H9 (cell line): ENCODE measurements at regions not wholly inside any gene's neighbourhood (a gene's known extent, or its start where the extent isn't known, plus 50 kb on each side); places are given as distances from the start of the nearest gene placed in this dataset.

Source experiments
- DNase-seq: peaks from one replicate; pipeline ENCODE4 v3.0.0-alpha.2; 2017
- H2AFZ ChIP-seq: one replicate; pipeline ENCODE4 v1.6.1; 2013; ENCODE audit warnings: mild to moderate bottlenecking, low read length, control low read depth, moderate library complexity
- H2AK5ac ChIP-seq: 2 replicates; pipeline ENCODE4 v1.6.1; 2013; ENCODE audit warnings: low read length, control low read depth, mixed read lengths; ENCODE audit not compliant: insufficient read length
- H2BK120ac ChIP-seq: one replicate; pipeline ENCODE4 v1.6.1; 2013; ENCODE audit warnings: low read depth, mild to moderate bottlenecking, low read length, control low read depth, inconsistent platforms; ENCODE audit not compliant: poor library complexity, severe bottlenecking
- H2BK12ac ChIP-seq: 2 replicates; pipeline ENCODE4 v1.6.1; 2013; ENCODE audit warnings: low read length, control low read depth, mixed read lengths, low read depth; ENCODE audit not compliant: insufficient read length
- H2BK15ac ChIP-seq: 2 replicates; pipeline ENCODE4 v1.6.1; 2013; ENCODE audit warnings: low read depth, low read length, control low read depth
- H2BK20ac ChIP-seq: one replicate; pipeline ENCODE4 v1.6.1; 2013; ENCODE audit warnings: low read depth, mild to moderate bottlenecking, low read length, control low read depth, inconsistent platforms; ENCODE audit not compliant: poor library complexity, severe bottlenecking
- H2BK5ac ChIP-seq: 2 replicates; pipeline ENCODE4 v1.6.1; 2013; ENCODE audit warnings: low read length, control low read depth, mixed read lengths; ENCODE audit not compliant: insufficient read length
- H3K14ac ChIP-seq: 2 replicates; pipeline ENCODE4 v1.6.1; 2013; ENCODE audit warnings: low read length, control low read depth; ENCODE audit not compliant: insufficient read depth
- H3K18ac ChIP-seq: 2 replicates; pipeline ENCODE4 v1.6.1; 2013; ENCODE audit warnings: low read depth, mild to moderate bottlenecking, mixed read lengths, low read length, control low read depth; ENCODE audit not compliant: insufficient read length
- H3K23ac ChIP-seq: 2 replicates; pipeline ENCODE4 v1.6.1; 2013; ENCODE audit warnings: low read length, control low read depth, mixed read lengths, low read depth; ENCODE audit not compliant: insufficient read length
- H3K23me2 ChIP-seq: 2 replicates; pipeline ENCODE4 v1.6.1; 2013; ENCODE audit warnings: low read depth, mild to moderate bottlenecking, mixed read lengths, low read length, control low read depth; ENCODE audit not compliant: insufficient read length, poor library complexity, severe bottlenecking
- H3K27ac ChIP-seq: 2 replicates; pipeline ENCODE4 v1.5.1; 2013; ENCODE audit warnings: low read length, control low read depth, mixed read lengths, low read depth; ENCODE audit not compliant: insufficient read length
- H3K27me3 ChIP-seq: 2 replicates; pipeline ENCODE4 v1.6.1; 2013; ENCODE audit warnings: low read length, control low read depth, inconsistent platforms; ENCODE audit not compliant: insufficient read depth
- H3K4ac ChIP-seq: 2 replicates; pipeline ENCODE4 v1.6.1; 2013; ENCODE audit warnings: low read depth, mild to moderate bottlenecking, control low read depth, inconsistent platforms, low read length, moderate library complexity
- H3K4me1 ChIP-seq: 2 replicates; pipeline ENCODE4 v1.6.1; 2013; ENCODE audit warnings: low read length, control low read depth, inconsistent platforms; ENCODE audit not compliant: insufficient read depth
- H3K4me2 ChIP-seq: 2 replicates; pipeline ENCODE4 v1.6.1; 2013; ENCODE audit warnings: low read length, control low read depth, mixed read lengths; ENCODE audit not compliant: insufficient read length, insufficient read depth
- H3K56ac ChIP-seq: 2 replicates; pipeline ENCODE4 v1.6.1; 2013; ENCODE audit warnings: low read depth, mild to moderate bottlenecking, mixed read lengths, low read length, control low read depth; ENCODE audit not compliant: insufficient read length
- H3K79me1 ChIP-seq: 2 replicates; pipeline ENCODE4 v1.6.1; 2013; ENCODE audit warnings: low read depth, mild to moderate bottlenecking, moderate library complexity, low read length, control low read depth, inconsistent platforms; ENCODE audit not compliant: insufficient read depth, poor library complexity, severe bottlenecking
- H3K79me2 ChIP-seq: 2 replicates; pipeline ENCODE4 v1.6.1; 2013; ENCODE audit warnings: low read length, control low read depth, inconsistent platforms; ENCODE audit not compliant: insufficient read depth
- H3K9ac ChIP-seq: 2 replicates; pipeline ENCODE4 v1.6.1; 2013; ENCODE audit warnings: low read length, control low read depth, mixed read lengths; ENCODE audit not compliant: insufficient read length; ENCODE audit errors: extremely low read depth
- H3K9me3 ChIP-seq: one replicate; pipeline ENCODE4 v1.6.1; 2013; ENCODE audit warnings: low read depth, low read length, inconsistent platforms; ENCODE audit not compliant: control insufficient read depth
- H3T11ph ChIP-seq: one replicate; pipeline ENCODE4 v1.6.1; 2013; ENCODE audit warnings: mild to moderate bottlenecking, low read length, control low read depth, inconsistent platforms
- H4K20me1 ChIP-seq: one replicate; pipeline ENCODE4 v1.6.1; 2013; ENCODE audit not compliant: control insufficient read depth, insufficient read length, insufficient read depth
- H4K5ac ChIP-seq: 2 replicates; pipeline ENCODE4 v1.6.1; 2013; ENCODE audit warnings: low read depth, mild to moderate bottlenecking, mixed read lengths, low read length, control low read depth; ENCODE audit not compliant: insufficient read length
- H4K8ac ChIP-seq: replicated peaks from 2 replicates; pipeline ENCODE4 v1.6.1; 2013; ENCODE audit warnings: low read length, control low read depth, mixed read lengths, low read depth; ENCODE audit not compliant: insufficient read length
- H4K91ac ChIP-seq: 2 replicates; pipeline ENCODE4 v1.6.1; 2013; ENCODE audit warnings: low read depth, mild to moderate bottlenecking, moderate library complexity, mixed read lengths, low read length, control low read depth; ENCODE audit not compliant: insufficient read length
- H3K27ac Mint-ChIP-seq, 3 experiments: 2 replicates in 2 of 3; 3 replicates in 1 of 3; pipeline ENCODE4 v1.8.0; 2020 to 2021; ENCODE audit warnings: mixed read lengths in 3 of 3, mild to moderate bottlenecking in 1 of 3, moderate library complexity in 1 of 3
- H3K27me3 Mint-ChIP-seq: 2 replicates; pipeline ENCODE4 v1.8.0; 2021; ENCODE audit warnings: low read depth, mild to moderate bottlenecking, moderate library complexity, mixed read lengths
- H3K36me3 Mint-ChIP-seq, 3 experiments: 2 replicates in 2 of 3; 3 replicates in 1 of 3; pipeline ENCODE4 v1.8.0; 2020 to 2021; ENCODE audit warnings: low read depth in 3 of 3, mixed read lengths in 3 of 3; ENCODE audit not compliant: insufficient read depth in 1 of 3
- H3K4me1 Mint-ChIP-seq, 2 experiments: 2 replicates each; pipeline ENCODE4 v1.8.0; 2020; ENCODE audit warnings: mixed read lengths in 2 of 2
- H3K4me3 Mint-ChIP-seq, 2 experiments: 2 replicates in 1 of 2; 3 replicates in 1 of 2; pipeline ENCODE4 v1.8.0; 2020 to 2021; ENCODE audit warnings: mild to moderate bottlenecking in 2 of 2, mixed read lengths in 2 of 2, moderate library complexity in 1 of 2
- H3K9me3 Mint-ChIP-seq, 2 experiments: 2 replicates in 1 of 2; 3 replicates in 1 of 2; pipeline ENCODE4 v1.8.0; 2020; ENCODE audit warnings: mild to moderate bottlenecking in 2 of 2, mixed read lengths in 2 of 2, moderate library complexity in 1 of 2
- CTCF ChIP-seq: fragments of 200-600 bp; sonication (generic); conservative IDR thresholded peaks from 3 replicates; pipeline ENCODE4 v1.8.0; 2021; ENCODE audit warnings: antibody characterized with exemption, mild to moderate bottlenecking

GRCh38 chr12:24527102-24527501, 421.8 kb downstream of the BCAT1 start:
- no peaks in the 10 kb centered on the region for H3K79me2 ChIP-seq
- no peaks in the 10 kb centered on the region for H3K23me2 ChIP-seq
- no peak overlapping the region for H2BK15ac ChIP-seq
- no peaks in the 10 kb centered on the region for H3K27me3 ChIP-seq
- H2BK5ac ChIP-seq = no peak overlapping the region
- no peaks in the 10 kb centered on the region for H3K9me3 ChIP-seq
- H3K4me2 ChIP-seq = no peak overlapping the region
- DNase-seq = no peak
- no peak overlapping the region for H3K9ac ChIP-seq
- H3K56ac ChIP-seq = no peak overlapping the region
- no peak overlapping the region for H4K8ac ChIP-seq
- H3K27me3 Mint-ChIP-seq = no peaks in the 10 kb centered on the region
- no peak overlapping the region for H3K27ac ChIP-seq
- H3K4me1 ChIP-seq = no peaks in the 10 kb centered on the region
- H4K5ac ChIP-seq = no peak overlapping the region
- no peak for TF ChIP-seq CTCF
- no peak overlapping the region for H2AK5ac ChIP-seq
- H2BK20ac ChIP-seq = no peak overlapping the region
- H2AFZ ChIP-seq = no peak overlapping the region
- no peaks in the 10 kb centered on the region for H4K20me1 ChIP-seq
- no peak overlapping the region for H3K14ac ChIP-seq
- no peaks in the 10 kb centered on the region for H3K4me1 Mint-ChIP-seq
- no peak overlapping the region for H3K23ac ChIP-seq
- H4K91ac ChIP-seq = no peak overlapping the region
- H3K18ac ChIP-seq = no peak overlapping the region
- no peak overlapping the region for H3K4ac ChIP-seq
- H3K79me1 ChIP-seq = no peaks in the 10 kb centered on the region
- H3K27ac Mint-ChIP-seq = peak overlapping the region in 1 of 3 experiments; percentile 36; a peak in 1 of 7 replicates
- no peak overlapping the region for H2BK120ac ChIP-seq
- H3K36me3 Mint-ChIP-seq = peaks cover 0 to 12% (median 0%) of the 10 kb centered on the region in 3 experiments; a peak in 3 of 7 replicates
- H2BK12ac ChIP-seq = no peak overlapping the region
- peaks cover 3 to 12% of the 10 kb centered on the region in 2 experiments; a peak in 4 of 5 replicates for H3K9me3 Mint-ChIP-seq
- no peak overlapping the region for H3T11ph ChIP-seq
- H3K4me3 Mint-ChIP-seq = no peak overlapping the region
